ENCODE measurements at regions not wholly inside any gene's neighbourhood (a gene's known extent, or its start where the extent isn't known, plus 50 kb on each side); places are given as distances from the start of the nearest gene placed in this dataset.

- TF ChIP-seq POLR2A (IDR thresholded peaks at IDR 0.05) (no peak), CTCF (IDR thresholded peaks at IDR 0.05) (no peak), POLR2AphosphoS5 (IDR thresholded peaks at IDR 0.05) (no peak), EP300 (IDR thresholded peaks at IDR 0.05) (no peak)
Observed at GRCh38 chr7:85376589-85376988, 189.7 kb upstream of the SEMA3D start.
